ENCODE measurements at regions not wholly inside any gene's neighbourhood (a gene's known extent, or its start where the extent isn't known, plus 50 kb on each side); places are given as distances from the start of the nearest gene placed in this dataset.

- H3K36me3 Mint-ChIP-seq (ENCODE audit: low read depth, unreplicated experiment), result no peaks in the 10 kb centered on the region
- no peak overlapping the region for H3K27ac Mint-ChIP-seq (ENCODE audit: unreplicated experiment)
- TF ChIP-seq CTCF (IDR thresholded peaks at IDR 0.05; ENCODE audit: unreplicated experiment), result no peak
- H3K4me1 Mint-ChIP-seq (ENCODE audit: unreplicated experiment), result no peaks in the 10 kb centered on the region
- no peak for DNase-seq (ENCODE audit: low spot score)
- no peak overlapping the region for H3K4me3 Mint-ChIP-seq (ENCODE audit: unreplicated experiment)
- H3K9me3 Mint-ChIP-seq (ENCODE audit: unreplicated experiment), result no peaks in the 10 kb centered on the region
- no peaks in the 10 kb centered on the region for H3K27me3 Mint-ChIP-seq (ENCODE audit: unreplicated experiment)
Measured at GRCh38 chr4:38359113-38359512, 304.9 kb upstream of the KLF3 start.

- no peaks in the 10 kb centered on the region for H3K36me3 Mint-ChIP-seq (ENCODE audit: low read depth, unreplicated experiment)
- no peaks in the 10 kb centered on the region for H3K4me1 Mint-ChIP-seq (ENCODE audit: unreplicated experiment)
- no peak for TF ChIP-seq CTCF (IDR thresholded peaks at IDR 0.05; ENCODE audit: unreplicated experiment)
- H3K9me3 Mint-ChIP-seq (ENCODE audit: unreplicated experiment), result no peaks in the 10 kb centered on the region
- no peak overlapping the region for H3K27ac Mint-ChIP-seq (ENCODE audit: unreplicated experiment)
- no peak overlapping the region for H3K4me3 Mint-ChIP-seq (ENCODE audit: unreplicated experiment)
- no peak for DNase-seq (ENCODE audit: low spot score)
- H3K27me3 Mint-ChIP-seq (ENCODE audit: unreplicated experiment), result no peaks in the 10 kb centered on the region
Measured at GRCh38 chr4:38360201-38360600, 303.8 kb upstream of the KLF3 start.

- Mint-ChIP-seq H3K27me3 (ENCODE audit: unreplicated experiment) (peaks cover 4% of the 10 kb centered on the region), H3K36me3 (ENCODE audit: low read depth, unreplicated experiment) (no peaks in the 10 kb centered on the region), H3K27ac (ENCODE audit: unreplicated experiment) (no peak overlapping the region), H3K4me3 (ENCODE audit: unreplicated experiment) (no peak overlapping the region), H3K9me3 (ENCODE audit: unreplicated experiment) (no peaks in the 10 kb centered on the region), H3K4me1 (ENCODE audit: unreplicated experiment) (no peaks in the 10 kb centered on the region)
- no peak for DNase-seq (ENCODE audit: low spot score)
- TF ChIP-seq CTCF (IDR thresholded peaks at IDR 0.05; ENCODE audit: unreplicated experiment), result no peak
Measured at GRCh38 chr4:38364383-38364963, 299.5 kb upstream of the KLF3 start.

GRCh38 chr4:38365261-38365660, 298.7 kb upstream of the KLF3 start:
- H3K27me3 Mint-ChIP-seq (ENCODE audit: unreplicated experiment), result peaks cover 4% of the 10 kb centered on the region
- no peak for DNase-seq (ENCODE audit: low spot score)
- TF ChIP-seq CTCF (IDR thresholded peaks at IDR 0.05; ENCODE audit: unreplicated experiment), result no peak
- H3K9me3 Mint-ChIP-seq (ENCODE audit: unreplicated experiment), result no peaks in the 10 kb centered on the region
- H3K4me1 Mint-ChIP-seq (ENCODE audit: unreplicated experiment), result no peaks in the 10 kb centered on the region
- no peak overlapping the region for H3K27ac Mint-ChIP-seq (ENCODE audit: unreplicated experiment)
- H3K4me3 Mint-ChIP-seq (ENCODE audit: unreplicated experiment), result no peak overlapping the region
- no peaks in the 10 kb centered on the region for H3K36me3 Mint-ChIP-seq (ENCODE audit: low read depth, unreplicated experiment)

- no peak for DNase-seq (ENCODE audit: low spot score)
- no peaks in the 10 kb centered on the region for H3K9me3 Mint-ChIP-seq (ENCODE audit: unreplicated experiment)
- peaks cover 4% of the 10 kb centered on the region for H3K27me3 Mint-ChIP-seq (ENCODE audit: unreplicated experiment)
- no peak overlapping the region for H3K27ac Mint-ChIP-seq (ENCODE audit: unreplicated experiment)
- H3K4me1 Mint-ChIP-seq (ENCODE audit: unreplicated experiment), result no peaks in the 10 kb centered on the region
- no peak overlapping the region for H3K4me3 Mint-ChIP-seq (ENCODE audit: unreplicated experiment)
- TF ChIP-seq CTCF (IDR thresholded peaks at IDR 0.05; ENCODE audit: unreplicated experiment), result no peak
- H3K36me3 Mint-ChIP-seq (ENCODE audit: low read depth, unreplicated experiment), result no peaks in the 10 kb centered on the region
Measured at GRCh38 chr4:38365748-38366310, 298.2 kb upstream of the KLF3 start.
